ENCODE measurements at regions not wholly inside any gene's neighbourhood (a gene's known extent, or its start where the extent isn't known, plus 50 kb on each side); places are given as distances from the start of the nearest gene placed in this dataset.
A peak's percentile ranks its signal among the peaks of the same experiment; 100 is the strongest.

DNA sequence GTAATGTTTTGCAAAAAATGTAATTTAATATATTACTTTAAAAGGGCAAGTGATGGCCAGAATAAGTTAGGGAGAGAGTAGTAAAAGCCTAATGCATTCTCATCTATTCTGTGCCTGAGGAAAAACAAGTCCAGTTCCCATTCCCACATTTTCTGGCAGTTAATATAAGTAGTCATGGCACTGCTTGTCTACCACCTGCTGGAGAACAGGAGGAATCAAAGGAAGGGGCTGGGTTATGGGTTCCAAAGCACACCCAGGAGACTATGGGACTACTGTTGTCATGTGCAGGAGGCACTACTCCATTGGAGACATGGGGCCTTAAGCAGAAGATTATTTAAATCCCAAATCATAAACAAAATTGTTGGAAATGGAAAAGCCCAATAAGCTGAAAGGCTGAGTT is 2618.6 kb downstream of the ARAP2 start (continued):
- TF ChIP-seq RAD21 (IDR thresholded peaks at IDR 0.05 in 1 of 2, conservative IDR thresholded peaks at IDR 0.05 in 1 of 2; ENCODE audit: low read depth in 2 of 2, low read length in 2 of 2) = peak; percentile 53 to 60
- TF ChIP-seq TCF12 (IDR thresholded peaks at IDR 0.05; ENCODE audit: low read depth, low read length) = no peak
- TF ChIP-seq ASH2L (IDR thresholded peaks at IDR 0.05; ENCODE audit: low read length) = no peak
- TF ChIP-seq, protein P1, sequence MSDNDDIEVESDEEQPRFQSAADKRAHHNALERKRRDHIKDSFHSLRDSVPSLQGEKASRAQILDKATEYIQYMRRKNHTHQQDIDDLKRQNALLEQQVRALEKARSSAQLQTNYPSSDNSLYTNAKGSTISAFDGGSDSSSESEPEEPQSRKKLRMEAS (IDR thresholded peaks at IDR 0.05) = no peak
- no peak for TF ChIP-seq RFX5 (IDR thresholded peaks at IDR 0.05; ENCODE audit: borderline replicate concordance, low read depth, low read length)
